ENCODE measurements at regions not wholly inside any gene's neighbourhood (a gene's known extent, or its start where the extent isn't known, plus 50 kb on each side); places are given as distances from the start of the nearest gene placed in this dataset.
A peak's percentile ranks its signal among the peaks of the same experiment; 100 is the strongest.

- intact Hi-C loops (cut with DNase I) = no loop called here
- no peak for DNase-seq
Measured at GRCh38 chr5:89300426-89300970, 417.5 kb upstream of the MEF2C start.

GRCh38 chr5:89299998-89300397, 417.0 kb upstream of the MEF2C start:
- DNase-seq = no peak
- intact Hi-C loops (cut with DNase I) = no loop called here

DNA sequence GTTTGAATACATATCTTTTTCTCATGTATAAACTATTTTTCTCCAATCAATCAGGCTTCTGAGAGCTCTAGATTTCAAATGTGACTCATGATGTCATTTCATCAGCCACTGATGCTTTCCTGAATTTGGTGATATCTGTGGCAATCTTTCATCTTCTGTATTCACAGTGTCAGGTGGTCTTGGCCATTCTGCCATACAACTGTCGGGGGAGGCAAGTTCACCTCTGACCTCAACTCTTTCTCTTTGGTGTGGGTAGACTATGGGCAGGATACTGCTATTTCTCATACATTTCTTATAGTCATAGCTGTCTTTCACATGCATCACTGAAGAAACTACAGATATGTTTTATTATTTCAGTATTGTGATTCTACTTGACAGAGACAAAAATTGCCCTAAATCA, 414.1 kb upstream of the MEF2C start:
- DNase-seq = no peak
- intact Hi-C loops (cut with DNase I) = no loop called here

GRCh38 chr5:89293810-89294209, 410.8 kb upstream of the MEF2C start:
- intact Hi-C loops (cut with DNase I) = no loop called here
- DNase-seq = no peak

DNA sequence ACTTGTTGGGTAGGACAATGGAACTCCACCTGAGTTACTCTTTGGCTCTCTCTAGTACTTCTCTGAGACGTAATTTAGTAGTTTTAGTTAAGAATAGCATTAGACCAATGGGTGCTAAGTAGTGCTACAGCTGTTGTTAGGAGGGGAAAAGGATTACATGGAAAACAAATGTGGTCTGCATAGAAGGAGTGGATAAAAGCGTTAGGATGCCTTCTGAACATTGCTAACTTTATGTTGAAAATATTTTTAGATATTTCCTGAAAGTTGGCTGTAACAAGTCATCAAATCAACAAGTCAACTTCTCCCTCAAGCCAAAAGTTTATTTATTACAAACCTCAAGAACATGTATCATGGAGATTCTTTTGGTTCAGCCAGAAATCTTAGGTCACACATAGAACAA, 409.5 kb upstream of the MEF2C start:
- intact Hi-C loops (cut with DNase I) = no loop called here
- no peak for DNase-seq

- DNase-seq = no peak
- intact Hi-C loops (cut with DNase I) = no loop called here
Measured at GRCh38 chr5:89289604-89290003, 406.6 kb upstream of the MEF2C start.

GRCh38 chr5:89287964-89288363, 405.0 kb upstream of the MEF2C start:
- DNase-seq = no peak
- intact Hi-C loops (cut with DNase I) = no loop called here

- intact Hi-C loops (cut with DNase I) = no loop called here
- DNase-seq = no peak
Measured at GRCh38 chr5:89286320-89286719, 403.3 kb upstream of the MEF2C start.

- intact Hi-C loops (cut with DNase I) = no loop called here
- DNase-seq = no peak
Measured at GRCh38 chr5:89283728-89284493, 400.9 kb upstream of the MEF2C start.

DNA sequence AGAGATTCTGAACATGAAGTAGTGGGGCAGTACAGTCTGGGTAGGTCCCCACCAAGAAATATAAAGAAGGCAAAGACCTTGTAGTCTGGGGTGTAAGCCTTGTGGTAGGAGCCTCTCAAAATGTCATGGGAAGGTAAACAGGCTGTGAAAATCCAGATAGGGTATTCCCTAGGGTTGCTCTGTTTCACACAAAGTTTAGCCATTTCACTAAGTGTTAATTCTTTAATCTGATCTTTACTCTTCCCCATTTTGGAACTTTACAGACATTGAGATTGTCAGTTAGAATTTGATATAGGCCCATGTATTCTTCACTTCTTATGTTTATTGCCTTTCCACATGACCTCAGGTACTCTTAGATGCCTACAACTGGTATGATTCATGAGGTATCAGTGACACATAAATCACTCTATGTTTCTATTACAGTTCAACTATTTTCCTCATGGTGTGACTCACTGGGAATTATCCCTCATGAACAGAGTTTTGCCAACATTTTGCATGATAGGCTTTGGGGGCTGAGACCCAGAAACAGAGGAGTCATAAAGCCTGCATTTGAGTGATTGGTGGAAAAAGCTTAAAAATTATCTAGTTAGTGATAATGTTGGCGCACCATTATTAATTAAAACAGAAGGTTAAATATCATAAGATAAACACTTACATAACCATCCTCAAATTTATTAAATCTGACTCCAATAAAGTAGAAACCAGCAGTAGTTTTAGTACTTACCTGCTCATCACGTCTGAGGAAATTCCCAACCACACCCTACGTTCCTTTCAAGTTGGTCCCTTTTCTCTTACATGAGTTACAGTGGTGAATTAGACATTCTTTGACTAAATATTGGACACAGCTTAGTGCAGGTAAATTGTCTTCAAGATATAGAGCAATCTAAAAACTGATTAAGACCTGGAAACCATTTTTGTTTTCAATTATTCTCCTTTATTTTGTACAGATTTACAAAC, 399.8 kb upstream of the MEF2C start:
- DNase-seq = no peak
- intact Hi-C loops (cut with DNase I) = no loop called here

DNA sequence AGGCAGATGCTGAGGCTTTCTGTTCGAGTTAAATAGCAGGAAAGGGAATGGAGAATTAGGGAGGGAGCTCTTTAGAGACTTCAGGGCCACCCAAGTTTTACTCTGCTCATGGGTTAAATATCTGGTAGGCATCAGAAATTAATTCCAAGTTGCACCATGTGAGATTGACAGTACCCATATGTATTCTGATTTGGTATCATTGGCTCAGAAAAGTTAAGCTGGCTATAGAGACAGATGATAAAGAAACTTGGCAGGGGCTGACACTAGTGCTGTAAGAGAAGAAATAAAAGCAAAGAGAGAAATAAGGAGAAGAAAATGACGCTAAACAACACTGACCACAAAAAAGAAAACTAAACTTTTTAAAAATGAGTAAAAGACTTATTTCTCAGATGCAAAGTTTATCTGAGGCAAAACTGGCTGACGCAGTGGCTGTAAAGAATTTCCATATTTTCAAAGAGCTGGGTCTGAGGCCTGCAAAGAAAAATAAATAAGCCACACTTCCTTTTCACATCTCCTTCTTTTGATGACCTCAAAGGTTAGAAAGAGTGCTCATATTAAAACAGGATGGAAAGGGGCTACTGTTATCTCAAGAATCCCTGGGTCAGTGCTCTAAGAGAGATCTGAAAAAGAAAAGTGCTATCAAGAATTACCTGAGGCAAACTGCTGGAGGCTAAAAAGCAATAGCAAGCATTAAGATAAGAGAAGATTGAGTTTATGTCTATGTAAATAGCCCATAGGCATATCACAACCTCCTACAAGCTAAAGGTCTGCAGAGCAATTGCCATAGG, 399.0 kb upstream of the MEF2C start:
- DNase-seq = no peak
- intact Hi-C loops (cut with DNase I) = no loop called here

GRCh38 chr5:89281211-89281610, 398.2 kb upstream of the MEF2C start:
- intact Hi-C loops (cut with DNase I) = no loop called here
- DNase-seq = no peak

- no peak for DNase-seq
- intact Hi-C loops (cut with DNase I) = no loop called here
Measured at GRCh38 chr5:89280103-89281037, 397.4 kb upstream of the MEF2C start.

DNA sequence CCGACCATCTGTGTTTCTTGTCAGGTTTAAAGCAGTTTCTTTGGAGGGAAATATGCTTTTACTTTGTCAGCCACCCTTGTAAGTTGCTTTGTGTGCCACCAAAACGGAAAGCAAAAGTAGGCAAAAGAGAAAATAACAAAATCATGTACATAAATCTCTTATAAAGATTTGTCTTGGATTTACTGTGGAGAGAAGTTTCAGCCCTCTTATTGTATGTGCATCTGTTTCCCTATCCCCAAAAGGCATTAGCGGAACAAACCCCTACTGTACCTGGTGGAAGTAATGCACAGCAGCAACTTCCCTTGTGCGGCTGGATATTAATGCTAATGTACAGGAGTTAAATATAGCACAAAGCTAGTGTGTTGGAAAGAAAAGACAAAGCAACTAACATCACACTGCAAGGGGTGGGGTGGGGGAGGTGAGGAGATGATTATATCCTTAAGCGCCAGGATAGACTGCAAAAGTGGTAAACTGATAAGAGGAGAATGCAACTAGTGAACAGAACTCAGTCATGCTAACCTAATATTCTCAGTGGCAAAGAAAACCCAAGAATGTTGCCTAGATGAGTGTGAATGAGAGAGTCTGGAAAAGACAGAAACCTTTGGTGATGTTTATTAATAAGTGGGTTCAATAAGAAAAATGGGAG, 396.5 kb upstream of the MEF2C start:
- intact Hi-C loops (cut with DNase I) = no loop called here
- DNase-seq = no peak

DNA sequence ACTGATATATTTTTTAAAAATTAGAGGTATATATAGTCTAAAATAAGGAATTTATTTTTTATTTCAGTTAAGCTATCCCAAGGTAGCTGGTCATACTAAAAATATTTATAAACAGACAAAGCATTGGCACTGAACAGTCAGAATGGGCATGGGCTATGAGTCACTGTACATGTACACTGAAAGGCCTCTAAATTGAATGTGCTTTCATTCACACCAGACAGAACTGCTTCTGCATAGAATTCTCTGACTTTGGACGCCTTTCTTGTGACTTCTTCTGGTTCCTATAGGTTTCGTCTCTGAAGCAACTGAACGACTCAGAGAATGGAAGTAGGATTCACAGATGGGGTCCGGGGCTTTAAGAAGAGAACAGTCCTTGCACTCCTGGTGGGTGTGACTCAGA, 394.8 kb upstream of the MEF2C start:
- DNase-seq = no peak

DNA sequence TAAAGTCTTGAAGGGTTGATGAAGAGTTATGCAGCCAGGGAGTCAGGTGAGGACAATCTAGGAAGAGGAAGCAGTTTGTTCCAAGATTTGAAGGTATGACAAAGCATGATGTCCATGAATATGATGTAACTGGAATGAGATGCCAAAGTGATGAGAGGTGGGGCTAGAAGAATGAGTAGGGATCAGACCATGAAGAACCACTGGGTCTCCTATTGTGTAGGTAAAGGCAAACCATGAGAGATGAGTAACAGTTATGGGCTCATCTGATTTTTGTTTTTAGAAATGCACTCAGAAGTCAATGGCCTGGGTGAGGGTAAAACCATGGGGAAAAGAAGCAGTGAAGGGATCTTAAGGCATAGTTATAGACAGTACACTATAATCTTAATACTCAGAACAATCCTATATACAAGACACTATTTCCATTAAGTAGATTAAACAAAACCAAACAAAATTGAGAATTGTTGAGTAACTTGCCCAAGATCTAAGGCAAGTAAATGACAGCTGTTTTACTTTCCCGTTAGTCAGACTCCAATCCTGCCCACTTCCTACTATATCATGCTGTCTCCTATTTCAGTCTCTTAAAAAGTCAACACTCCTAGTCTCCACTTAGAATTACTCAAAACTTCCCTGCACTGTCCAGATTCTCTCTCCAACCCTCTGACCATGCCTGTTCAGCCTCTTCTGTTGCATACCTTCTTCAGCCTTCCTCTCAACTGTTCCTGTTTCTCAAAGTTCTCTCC, 393.8 kb upstream of the MEF2C start:
- intact Hi-C loops (cut with DNase I) = no loop called here
- no peak for DNase-seq

More for the DNA sequence above, 394.8 kb upstream of the MEF2C start:
- intact Hi-C loops (cut with DNase I) = no loop called here

GRCh38 chr5:89275066-89275855, 392.3 kb upstream of the MEF2C start:
- intact Hi-C loops (cut with DNase I) = no loop called here
- no peak for DNase-seq

DNA sequence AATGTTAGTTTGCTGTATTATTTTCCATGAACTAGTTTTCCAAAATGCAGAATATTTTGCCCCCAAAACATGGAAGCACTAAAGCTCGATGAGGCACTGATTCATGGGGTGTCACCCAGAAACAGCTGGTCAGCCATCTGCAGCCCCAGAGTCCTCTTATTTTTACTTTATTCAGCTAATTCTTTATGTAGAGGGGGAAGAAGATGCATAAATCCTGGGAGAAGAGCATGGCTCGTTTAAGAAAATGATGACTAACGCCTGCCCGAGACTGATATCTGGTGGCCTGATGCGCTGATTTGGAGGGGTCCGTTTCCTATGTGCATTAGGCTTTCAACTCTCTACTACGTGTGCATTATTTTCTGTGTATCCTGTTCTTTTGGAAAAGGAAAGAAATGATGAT, 390.3 kb upstream of the MEF2C start:
- intact Hi-C loops (cut with DNase I) = no loop called here
- DNase-seq = peak in 2 of 10 donors; percentile 8 to 68

Measured in posterior cingulate gyrus (tissue), 11 donors.